SW480 (cell line): ENCODE measurements at regions not wholly inside any gene's neighbourhood (a gene's known extent, or its start where the extent isn't known, plus 50 kb on each side); places are given as distances from the start of the nearest gene placed in this dataset.
"Not testable (repeated sequence)": the region's sequence is repeated elsewhere in the genome, so short reads cannot be mapped to it uniquely, and the experiment has no call there.

Source experiments
- DNase-seq: peaks from one replicate; pipeline ENCODE4 v3.0.0-alpha.2; 2016; ENCODE audit warnings: low spot score

DNA sequence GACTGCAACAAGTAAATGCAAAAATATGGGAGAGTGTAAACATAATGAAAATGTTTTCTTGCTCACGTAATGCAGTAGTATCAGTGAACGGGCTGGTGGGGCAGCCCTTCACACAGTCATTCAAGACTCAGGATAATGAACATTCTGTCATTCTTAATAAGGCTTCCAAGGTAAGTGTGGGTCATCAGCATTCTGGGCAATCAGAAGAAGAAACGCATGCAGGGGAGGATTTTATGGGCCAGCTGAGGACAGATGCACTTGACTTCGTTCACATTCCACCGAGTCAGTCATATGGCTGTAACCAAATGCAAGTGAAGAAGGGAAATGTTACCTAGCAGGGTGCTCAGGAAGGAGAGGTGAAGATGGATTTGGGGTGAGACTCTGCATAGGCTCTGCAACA, 68.0 kb upstream of the MAP9 start:
- no peak for DNase-seq

DNA sequence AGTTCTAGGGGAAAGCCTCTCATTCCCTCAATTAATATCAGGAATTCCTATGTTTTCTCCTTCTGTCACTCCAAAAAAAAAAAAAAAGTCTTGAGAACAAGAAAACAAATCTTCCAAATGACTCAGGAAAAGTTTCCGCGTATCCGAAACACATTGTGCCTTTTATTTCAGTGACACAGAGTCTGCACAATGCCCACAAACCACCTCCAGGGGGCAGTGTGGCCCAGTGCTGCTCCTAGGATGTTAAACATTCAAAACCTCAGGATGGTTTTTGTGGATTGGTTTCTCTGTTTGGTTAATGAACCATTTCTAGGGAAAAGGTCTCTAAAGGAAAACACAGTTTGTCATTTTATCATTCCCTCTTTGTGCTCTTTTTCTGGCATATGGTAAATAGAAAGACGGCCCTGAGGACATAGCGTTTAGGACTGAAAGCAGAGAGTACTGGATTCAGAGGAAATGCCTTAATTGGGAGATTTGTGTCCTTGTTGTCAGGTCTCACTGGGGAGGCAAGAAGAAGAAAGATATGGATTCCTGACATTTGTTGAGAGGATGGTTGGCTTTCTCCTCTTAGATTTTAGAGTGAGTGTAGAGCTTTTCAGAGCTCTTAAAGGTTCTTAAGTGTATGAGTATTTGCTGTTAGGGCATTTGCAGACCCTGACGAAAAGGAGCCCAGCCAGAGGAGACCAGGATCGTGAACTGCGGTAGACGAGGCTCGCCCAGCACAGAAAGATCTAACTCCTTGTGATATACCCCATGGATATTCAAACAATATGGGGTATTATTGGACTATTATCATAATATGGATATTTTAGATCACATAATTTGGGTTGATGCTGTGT, 65.7 kb upstream of the MAP9 start:
- DNase-seq, result peak; percentile 5

DNA sequence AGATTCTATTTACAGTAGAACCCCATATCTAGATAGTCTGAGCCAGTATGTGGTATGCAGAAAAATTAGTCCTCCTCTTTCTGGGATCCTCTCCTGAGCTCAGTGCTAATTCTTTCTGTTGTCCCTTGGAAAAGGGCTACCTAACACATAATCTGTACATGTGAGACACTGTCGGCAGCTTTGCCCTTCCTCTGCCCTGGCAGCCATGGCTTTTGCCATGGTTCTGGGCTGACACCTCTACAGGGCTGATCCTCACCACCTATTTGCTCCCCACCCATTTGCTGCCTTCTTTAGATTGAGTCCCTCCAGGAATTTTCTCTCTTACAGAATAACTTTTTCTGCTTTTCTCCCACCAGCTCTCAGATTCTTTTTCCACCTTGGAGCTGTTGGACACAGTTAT, 64.7 kb upstream of the MAP9 start:
- no peak for DNase-seq

DNA sequence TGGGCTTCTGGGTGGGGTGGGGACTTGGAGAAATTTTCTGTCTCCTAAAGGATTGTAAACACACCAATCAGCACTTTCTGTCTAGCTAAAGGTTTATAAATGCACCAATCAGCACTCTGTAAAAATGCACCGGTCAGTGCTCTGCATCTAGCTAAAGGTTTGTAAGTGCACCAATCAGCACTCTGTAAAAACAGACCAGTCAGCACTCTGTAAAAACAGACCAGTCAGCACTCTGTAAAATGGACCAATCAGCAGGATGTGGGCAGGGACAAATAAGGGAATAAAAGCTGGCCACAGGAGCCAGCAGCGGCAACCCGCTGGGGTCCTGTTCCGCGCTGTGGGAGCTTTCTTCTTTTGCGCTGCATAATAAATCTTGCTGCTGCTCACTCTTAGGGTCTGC, 63.0 kb upstream of the MAP9 start:
- not testable (repeated sequence) for DNase-seq

DNA sequence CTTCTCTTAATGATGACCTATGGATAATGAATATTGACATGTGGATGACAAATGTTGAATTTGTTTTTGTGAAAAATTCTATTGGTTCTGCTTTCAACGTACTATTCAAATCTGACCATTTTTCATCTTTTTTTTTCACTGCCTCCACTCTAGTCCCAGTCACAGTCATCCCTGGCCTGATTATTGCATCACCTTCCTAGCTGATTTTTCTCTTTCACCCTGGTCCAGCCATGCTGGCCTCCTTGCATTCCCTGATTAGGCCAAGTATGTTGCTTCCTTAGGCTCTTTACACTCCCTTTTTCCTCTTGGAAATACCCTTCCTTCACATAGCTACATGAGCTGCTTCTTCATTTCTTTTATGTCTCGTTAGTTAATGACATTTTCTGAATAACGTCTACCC, 58.1 kb upstream of the MAP9 start:
- DNase-seq, result no peak

DNA sequence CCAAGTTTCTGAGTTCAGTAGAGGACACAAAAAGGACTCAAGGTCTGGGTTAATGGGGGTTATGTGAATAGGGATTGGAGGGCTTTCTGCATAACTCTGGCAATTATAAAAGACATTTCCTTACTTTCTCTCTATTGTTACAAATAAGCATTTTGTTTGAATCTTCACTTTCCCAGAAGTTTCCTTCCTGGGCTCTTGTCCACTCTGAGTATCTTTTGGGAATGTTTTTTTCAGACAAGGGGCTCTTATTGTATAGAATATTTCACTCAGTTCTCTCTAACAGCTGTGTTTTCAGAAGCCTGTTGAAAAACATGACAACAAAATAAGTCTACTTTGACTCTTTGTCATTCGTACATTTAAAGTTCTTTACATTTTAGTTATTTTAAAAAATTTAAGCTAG, 57.6 kb upstream of the MAP9 start:
- DNase-seq, result no peak

DNA sequence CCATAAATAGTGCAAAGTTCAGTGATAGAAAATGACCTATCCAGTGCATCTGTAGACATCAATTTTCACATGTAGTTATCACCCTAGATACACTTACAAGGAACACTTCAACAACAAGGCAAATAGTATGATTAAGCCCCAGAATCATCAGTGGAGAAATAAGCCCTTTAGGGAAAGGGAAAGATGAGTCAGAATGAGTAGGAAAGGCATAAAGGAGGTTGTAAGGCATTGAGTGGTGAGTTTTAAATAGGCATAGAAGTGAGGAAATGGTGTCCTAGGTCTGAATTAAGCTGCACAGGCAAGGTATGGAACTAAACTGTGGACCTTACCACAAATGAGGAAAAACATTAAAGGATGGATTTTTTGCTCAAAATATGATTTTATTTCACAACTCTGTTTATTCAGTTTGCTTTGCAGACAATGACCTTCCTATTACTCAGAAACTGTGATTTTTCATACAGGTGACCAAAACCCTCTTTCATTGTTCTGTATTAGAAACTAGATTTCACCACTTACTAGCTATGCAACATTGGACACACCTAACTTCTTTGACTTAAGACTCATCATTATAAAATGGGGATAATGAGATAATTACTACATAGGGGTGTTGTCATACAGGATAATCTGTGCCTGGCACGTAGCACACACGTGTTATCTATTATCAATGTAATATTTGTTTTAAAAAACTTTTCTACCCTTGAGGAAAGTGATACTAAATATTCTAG, 57.0 kb upstream of the MAP9 start:
- no peak for DNase-seq

DNA sequence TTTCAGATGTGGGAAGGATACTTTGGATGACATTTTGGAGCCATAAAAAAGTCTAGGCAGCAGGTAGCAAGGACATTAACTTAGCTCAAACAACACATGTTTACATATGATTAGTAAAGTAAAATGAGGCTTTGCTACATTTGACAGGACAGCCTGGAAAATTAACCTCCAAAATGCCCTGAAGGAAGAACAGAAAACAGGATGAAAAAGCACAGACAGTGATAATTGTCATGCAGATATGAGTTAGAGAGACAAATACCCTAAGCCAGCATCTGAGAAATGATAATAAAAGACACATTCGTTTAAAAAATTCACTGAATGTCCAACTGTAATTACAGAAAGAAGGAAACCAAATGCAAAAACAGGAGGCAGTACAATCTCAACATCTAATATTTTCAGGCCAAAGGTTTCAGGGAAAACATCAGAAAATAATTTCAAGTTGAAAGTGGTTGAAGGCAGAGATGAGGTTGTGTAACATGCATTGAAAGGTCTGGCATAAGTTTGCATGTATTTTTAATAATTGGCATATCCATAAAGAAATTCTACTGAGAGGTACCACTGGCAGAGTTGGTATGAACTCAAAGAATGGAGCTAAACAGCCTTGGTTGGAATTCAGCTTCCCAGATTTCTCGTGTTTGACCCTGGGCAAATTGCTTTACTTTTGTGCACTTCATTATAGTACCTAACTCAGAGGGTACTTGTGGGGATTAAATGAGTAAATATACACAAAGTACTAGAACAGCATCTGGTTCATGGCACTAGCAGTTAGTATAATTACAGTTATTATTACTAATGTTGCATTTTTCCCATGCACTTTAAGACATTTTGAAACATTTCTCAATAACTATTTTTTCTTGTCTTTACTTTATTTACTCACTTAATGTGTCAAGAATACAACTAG, 54.4 kb upstream of the MAP9 start:
- no peak for DNase-seq

DNA sequence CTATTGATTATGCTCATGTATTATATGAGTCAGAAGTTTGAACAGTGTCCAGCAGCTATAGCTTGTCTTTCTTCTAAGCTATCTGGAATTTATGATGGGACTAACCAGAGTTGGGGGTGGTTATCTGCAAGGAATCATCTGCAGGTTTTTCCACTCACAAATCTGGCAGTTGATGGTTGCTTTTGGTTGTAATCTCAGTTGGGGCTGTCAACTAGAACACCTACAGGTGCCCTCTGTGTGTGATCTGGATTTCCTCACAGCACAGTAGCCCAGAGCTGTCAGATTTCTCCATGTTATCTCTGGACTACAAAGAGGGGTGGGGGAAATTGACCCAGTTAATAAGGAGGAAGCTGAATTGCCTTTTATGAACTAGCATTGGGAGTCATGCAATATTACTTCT, 51.4 kb upstream of the MAP9 start:
- no peak for DNase-seq

DNA sequence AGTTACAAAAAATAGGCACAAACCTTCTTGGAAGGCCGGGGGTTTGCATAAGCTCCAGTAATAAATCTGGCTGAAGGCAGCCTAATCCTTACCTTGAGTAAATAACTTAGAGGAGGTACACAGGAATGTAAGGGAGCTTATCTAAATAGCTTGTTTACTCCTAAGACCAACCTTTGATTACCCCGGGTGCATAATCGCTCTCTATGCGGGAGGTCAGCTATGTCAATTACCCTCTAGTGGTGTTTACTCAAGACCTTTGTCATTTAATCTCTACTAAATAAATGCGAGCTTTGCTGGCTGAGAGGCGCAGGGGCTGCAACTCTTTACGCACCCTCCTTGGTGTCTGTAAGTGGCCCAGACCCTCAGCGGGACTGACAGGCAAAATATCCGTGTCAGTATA, 50.2 kb upstream of the MAP9 start:
- no peak for DNase-seq
